ENCODE measurements at regions not wholly inside any gene's neighbourhood (a gene's known extent, or its start where the extent isn't known, plus 50 kb on each side); places are given as distances from the start of the nearest gene placed in this dataset.

GRCh38 chr9:7298123-7298522, 501.5 kb downstream of the DMAC1 start:
- H3K4me1 ChIP-seq (ENCODE audit: control insufficient read depth, insufficient read depth, low read length), result no peaks in the 10 kb centered on the region
- TF ChIP-seq, protein P1, sequence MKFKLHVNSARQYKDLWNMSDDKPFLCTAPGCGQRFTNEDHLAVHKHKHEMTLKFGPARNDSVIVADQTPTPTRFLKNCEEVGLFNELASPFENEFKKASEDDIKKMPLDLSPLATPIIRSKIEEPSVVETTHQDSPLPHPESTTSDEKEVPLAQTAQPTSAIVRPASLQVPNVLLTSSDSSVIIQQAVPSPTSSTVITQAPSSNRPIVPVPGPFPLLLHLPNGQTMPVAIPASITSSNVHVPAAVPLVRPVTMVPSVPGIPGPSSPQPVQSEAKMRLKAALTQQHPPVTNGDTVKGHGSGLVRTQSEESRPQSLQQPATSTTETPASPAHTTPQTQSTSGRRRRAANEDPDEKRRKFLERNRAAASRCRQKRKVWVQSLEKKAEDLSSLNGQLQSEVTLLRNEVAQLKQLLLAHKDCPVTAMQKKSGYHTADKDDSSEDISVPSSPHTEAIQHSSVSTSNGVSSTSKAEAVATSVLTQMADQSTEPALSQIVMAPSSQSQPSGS (tag by site-specific recombination; IDR thresholded peaks at IDR 0.05; ENCODE audit: low read depth), result no peak
- TF ChIP-seq, protein P2, sequence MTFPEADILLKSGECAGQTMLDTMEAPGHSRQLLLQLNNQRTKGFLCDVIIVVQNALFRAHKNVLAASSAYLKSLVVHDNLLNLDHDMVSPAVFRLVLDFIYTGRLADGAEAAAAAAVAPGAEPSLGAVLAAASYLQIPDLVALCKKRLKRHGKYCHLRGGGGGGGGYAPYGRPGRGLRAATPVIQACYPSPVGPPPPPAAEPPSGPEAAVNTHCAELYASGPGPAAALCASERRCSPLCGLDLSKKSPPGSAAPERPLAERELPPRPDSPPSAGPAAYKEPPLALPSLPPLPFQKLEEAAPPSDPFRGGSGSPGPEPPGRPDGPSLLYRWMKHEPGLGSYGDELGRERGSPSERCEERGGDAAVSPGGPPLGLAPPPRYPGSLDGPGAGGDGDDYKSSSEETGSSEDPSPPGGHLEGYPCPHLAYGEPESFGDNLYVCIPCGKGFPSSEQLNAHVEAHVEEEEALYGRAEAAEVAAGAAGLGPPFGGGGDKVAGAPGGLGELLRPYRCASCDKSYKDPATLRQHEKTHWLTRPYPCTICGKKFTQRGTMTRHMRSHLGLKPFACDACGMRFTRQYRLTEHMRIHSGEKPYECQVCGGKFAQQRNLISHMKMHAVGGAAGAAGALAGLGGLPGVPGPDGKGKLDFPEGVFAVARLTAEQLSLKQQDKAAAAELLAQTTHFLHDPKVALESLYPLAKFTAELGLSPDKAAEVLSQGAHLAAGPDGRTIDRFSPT (tag by site-specific recombination; IDR thresholded peaks at IDR 0.05), result no peak
- TF ChIP-seq ZNF223 (tag by site-specific recombination; IDR thresholded peaks at IDR 0.05) (no peak), SCRT2 (tag by site-specific recombination; IDR thresholded peaks at IDR 0.05) (no peak), ZNF513 (tag by site-specific recombination; IDR thresholded peaks at IDR 0.05) (no peak), ZNF202 (tag by site-specific recombination; IDR thresholded peaks at IDR 0.05; ENCODE audit: borderline replicate concordance) (no peak), ZNF785 (tag by site-specific recombination; IDR thresholded peaks at IDR 0.05) (no peak), ZNF555 (tag by site-specific recombination; conservative IDR thresholded peaks at IDR 0.05) (no peak), ZNF670 (tag by site-specific recombination; IDR thresholded peaks at IDR 0.05; ENCODE audit: low read depth) (no peak), ZEB2 (tag by site-specific recombination; IDR thresholded peaks at IDR 0.05) (no peak), KLF16 (tag by site-specific recombination; IDR thresholded peaks at IDR 0.05) (no peak), YY2 (tag by site-specific recombination; IDR thresholded peaks at IDR 0.05) (no peak), ZNF311 (tag by site-specific recombination; IDR thresholded peaks at IDR 0.05; ENCODE audit: borderline replicate concordance) (no peak), ZNF561 (tag by site-specific recombination; IDR thresholded peaks at IDR 0.05; ENCODE audit: borderline replicate concordance) (no peak)
- no peak overlapping the region for H3K27ac ChIP-seq (ENCODE audit: extremely low read depth, low read depth, low read length)
- H3K9me3 ChIP-seq (ENCODE audit: control insufficient read depth, insufficient read depth, low read depth, low read length), result no peaks in the 10 kb centered on the region
- CTCF ChIA-PET, result no interaction called here
- no peak overlapping the region for H3K4me3 ChIP-seq (ENCODE audit: low read depth, low read length)
- no peaks in the 10 kb centered on the region for H3K36me3 ChIP-seq (ENCODE audit: control insufficient read depth in 2 of 2, insufficient read depth in 1 of 2, low read length in 2 of 2)
- POLR2A ChIA-PET, result no interaction called here

DNA sequence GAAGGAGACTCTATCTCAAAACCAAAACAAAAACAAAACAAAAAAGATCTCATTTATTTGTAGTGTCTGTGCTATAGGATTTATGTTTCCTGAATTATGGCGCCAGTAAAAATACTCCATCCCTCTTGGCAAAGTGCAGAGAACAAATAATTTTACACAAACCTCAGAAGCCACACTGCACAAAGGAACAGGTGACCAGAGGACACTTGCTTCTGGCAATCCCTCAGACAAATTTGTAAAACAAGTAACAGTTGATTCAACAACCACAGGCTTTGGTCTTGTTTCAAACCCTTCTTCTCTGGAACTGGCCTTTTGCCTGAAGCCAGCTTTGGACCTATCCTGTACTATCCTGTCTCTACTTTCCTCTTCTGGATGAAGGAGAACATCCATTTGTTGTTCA, 502.1 kb downstream of the DMAC1 start:
- Histone ChIP-seq H3K27ac (ENCODE audit: extremely low read depth, low read depth, low read length) (no peak overlapping the region), H3K9me3 (ENCODE audit: control insufficient read depth, insufficient read depth, low read depth, low read length) (no peaks in the 10 kb centered on the region), H3K36me3 (ENCODE audit: control insufficient read depth in 2 of 2, insufficient read depth in 1 of 2, low read length in 2 of 2) (no peaks in the 10 kb centered on the region), H3K4me1 (ENCODE audit: control insufficient read depth, insufficient read depth, low read length) (no peaks in the 10 kb centered on the region), H3K4me3 (ENCODE audit: low read depth, low read length) (no peak overlapping the region)
- CTCF ChIA-PET, result no interaction called here
- POLR2A ChIA-PET, result interaction anchor here (0.6 kb wide), 1 partner anchor 330 kb away, joined by 3 read pairs; no protein-coding TSS in a partner anchor
- TF ChIP-seq MEIS1 (CRISPR knock-in tag; IDR thresholded peaks at IDR 0.05; ENCODE audit: borderline replicate concordance), result no peak
- TF ChIP-seq ZNF169 (tag by site-specific recombination; IDR thresholded peaks at IDR 0.05), result no peak
- TF ChIP-seq ZNF214 (tag by site-specific recombination; IDR thresholded peaks at IDR 0.05; ENCODE audit: borderline replicate concordance), result no peak
- TF ChIP-seq PRDM2 (tag by site-specific recombination; IDR thresholded peaks at IDR 0.05; ENCODE audit: borderline replicate concordance), result no peak

All from HEK293 (cell line).